Neural cell (in vitro differentiated cells): ENCODE measurements at regions not wholly inside any gene's neighbourhood (a gene's known extent, or its start where the extent isn't known, plus 50 kb on each side); places are given as distances from the start of the nearest gene placed in this dataset.

Source experiments
- EP300 ChIP-seq: fragments of 450-650 bp; conservative IDR thresholded peaks from 2 replicates; pipeline ENCODE4 v1.6.1; 2014; ENCODE audit warnings: antibody characterized with exemption, mild to moderate bottlenecking, moderate library complexity; ENCODE audit not compliant: poor library complexity, severe bottlenecking
- POLR2AphosphoS5 ChIP-seq: IDR thresholded peaks from 2 replicates; pipeline ENCODE4 v1.6.1; 2012
- RAD21 ChIP-seq: fragments of 450-650 bp; conservative IDR thresholded peaks from 2 replicates; pipeline ENCODE4 v1.6.1; 2014; ENCODE audit warnings: antibody characterized with exemption, mild to moderate bottlenecking, moderate library complexity
- TAF1 ChIP-seq: IDR thresholded peaks from 2 replicates; pipeline ENCODE4 v1.6.1; 2012; ENCODE audit warnings: low read depth
- TF ChIP-seq, protein P1 (sequence below): fragments of 450-650 bp; IDR thresholded peaks from 2 replicates; pipeline ENCODE4 v1.5.1; 2014; ENCODE audit warnings: antibody characterized with exemption, mild to moderate bottlenecking, moderate library complexity; ENCODE audit not compliant: poor library complexity, severe bottlenecking

GRCh38 chr2:192645811-192646598 is 451.3 kb upstream of the TMEFF2 start:
- TF ChIP-seq, protein P1, sequence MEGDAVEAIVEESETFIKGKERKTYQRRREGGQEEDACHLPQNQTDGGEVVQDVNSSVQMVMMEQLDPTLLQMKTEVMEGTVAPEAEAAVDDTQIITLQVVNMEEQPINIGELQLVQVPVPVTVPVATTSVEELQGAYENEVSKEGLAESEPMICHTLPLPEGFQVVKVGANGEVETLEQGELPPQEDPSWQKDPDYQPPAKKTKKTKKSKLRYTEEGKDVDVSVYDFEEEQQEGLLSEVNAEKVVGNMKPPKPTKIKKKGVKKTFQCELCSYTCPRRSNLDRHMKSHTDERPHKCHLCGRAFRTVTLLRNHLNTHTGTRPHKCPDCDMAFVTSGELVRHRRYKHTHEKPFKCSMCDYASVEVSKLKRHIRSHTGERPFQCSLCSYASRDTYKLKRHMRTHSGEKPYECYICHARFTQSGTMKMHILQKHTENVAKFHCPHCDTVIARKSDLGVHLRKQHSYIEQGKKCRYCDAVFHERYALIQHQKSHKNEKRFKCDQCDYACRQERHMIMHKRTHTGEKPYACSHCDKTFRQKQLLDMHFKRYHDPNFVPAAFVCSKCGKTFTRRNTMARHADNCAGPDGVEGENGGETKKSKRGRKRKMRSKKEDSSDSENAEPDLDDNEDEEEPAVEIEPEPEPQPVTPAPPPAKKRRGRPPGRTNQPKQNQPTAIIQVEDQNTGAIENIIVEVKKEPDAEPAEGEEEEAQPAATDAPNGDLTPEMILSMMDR = no peak
- no peak for TF ChIP-seq EP300
- TF ChIP-seq TAF1 = no peak
- TF ChIP-seq POLR2AphosphoS5 = no peak
- TF ChIP-seq RAD21 = no peak
